Stromal cell of bone marrow (primary cell): ENCODE measurements at regions not wholly inside any gene's neighbourhood (a gene's known extent, or its start where the extent isn't known, plus 50 kb on each side); places are given as distances from the start of the nearest gene placed in this dataset.

Experiments
- DNase-seq: peaks from one replicate; pipeline ENCODE4 v3.0.0-alpha.2; 2012; ENCODE audit warnings: low read depth

GRCh38 chr1:5379176-5379759, 613.0 kb downstream of the NPHP4 start:
- no peak for DNase-seq

GRCh38 chr1:5376538-5377247, 615.5 kb downstream of the NPHP4 start:
- DNase-seq: no peak

- DNase-seq: no peak
Measured at GRCh38 chr1:5375481-5375880, 616.7 kb downstream of the NPHP4 start.

GRCh38 chr1:5374192-5374591, 618.0 kb downstream of the NPHP4 start:
- DNase-seq: no peak

GRCh38 chr1:5373281-5373680, 618.9 kb downstream of the NPHP4 start:
- no peak for DNase-seq

GRCh38 chr1:5371270-5371669, 621.0 kb downstream of the NPHP4 start:
- DNase-seq: no peak

GRCh38 chr1:5370311-5370710, 621.9 kb downstream of the NPHP4 start:
- DNase-seq: no peak

- no peak for DNase-seq
Measured at GRCh38 chr1:5369223-5369622, 623.0 kb downstream of the NPHP4 start.

- no peak for DNase-seq
Measured at GRCh38 chr1:5368201-5368600, 624.0 kb downstream of the NPHP4 start.

GRCh38 chr1:5367306-5367705, 624.9 kb downstream of the NPHP4 start:
- DNase-seq: no peak

GRCh38 chr1:5365751-5366150, 626.5 kb downstream of the NPHP4 start:
- DNase-seq: no peak

GRCh38 chr1:5364591-5364990, 627.6 kb downstream of the NPHP4 start:
- no peak for DNase-seq

GRCh38 chr1:5354681-5355080, 637.5 kb downstream of the NPHP4 start:
- DNase-seq: no peak

- no peak for DNase-seq
Measured at GRCh38 chr1:5351366-5351765, 640.9 kb downstream of the NPHP4 start.

- no peak for DNase-seq
Measured at GRCh38 chr1:5349526-5349925, 642.7 kb downstream of the NPHP4 start.

GRCh38 chr1:5348732-5349465, 643.3 kb downstream of the NPHP4 start:
- no peak for DNase-seq

GRCh38 chr1:5347726-5348125, 644.5 kb downstream of the NPHP4 start:
- no peak for DNase-seq

- DNase-seq: no peak
Measured at GRCh38 chr1:5345556-5345955, 646.7 kb downstream of the NPHP4 start.

GRCh38 chr1:5343256-5344020, 648.8 kb downstream of the NPHP4 start:
- no peak for DNase-seq

- DNase-seq: no peak
Measured at GRCh38 chr1:5342830-5343229, 649.4 kb downstream of the NPHP4 start.

GRCh38 chr1:5342172-5342571, 650.1 kb downstream of the NPHP4 start:
- no peak for DNase-seq

- no peak for DNase-seq
Measured at GRCh38 chr1:5341471-5341870, 650.8 kb downstream of the NPHP4 start.
